Naive thymus-derived CD8-positive, alpha-beta T cell (primary cell): ENCODE measurements at regions not wholly inside any gene's neighbourhood (a gene's known extent, or its start where the extent isn't known, plus 50 kb on each side); places are given as distances from the start of the nearest gene placed in this dataset.
"Not testable (repeated sequence)": the region's sequence is repeated elsewhere in the genome, so short reads cannot be mapped to it uniquely, and the experiment has no call there.

Experiments used
- ATAC-seq, 2 donors: fragments of 150-1000 bp; cut with Tn5 transposase in 1 of 2; sonication (Bioruptor Pico), chemical (Tn5 transposase) in 1 of 2; 1 replicate in 1 of 2; 2 replicates in 1 of 2; pipeline ENCODE4 v1.10.0; 2021; ENCODE audit warnings: mild to moderate bottlenecking in 2 of 2, moderate library complexity in 2 of 2
- POLR2A ChIA-PET: fragments of 350-600 bp; sonication (Branson Sonifier 250); formaldehyde crosslinking; loops from one replicate; lab custom pipeline; 2021; ENCODE audit warnings: antibody characterized with exemption; lab: Charles Lee
- DNase-seq, 10 donors: peaks; one replicate each; pipeline versions ENCODE4 v3.0.0 to v3.0.0-alpha.2; 2020 to 2022
- H3K27ac Mint-ChIP-seq, 10 donors: one replicate each; pipeline ENCODE4 v1.8.0; 2020 to 2022; ENCODE audit warnings: mild to moderate bottlenecking in 10 of 10, mixed read lengths in 10 of 10, moderate library complexity in 4 of 10, inconsistent platforms in 1 of 10
- H3K27me3 Mint-ChIP-seq, 5 donors: one replicate each; pipeline ENCODE4 v1.8.0; 2021 to 2022; ENCODE audit warnings: mixed read lengths in 5 of 5
- H3K36me3 Mint-ChIP-seq, 3 donors: one replicate each; pipeline ENCODE4 v1.8.0; 2020 to 2022; ENCODE audit warnings: mixed read lengths in 3 of 3, mild to moderate bottlenecking in 2 of 3, inconsistent platforms in 1 of 3
- H3K4me1 Mint-ChIP-seq, 4 donors: one replicate each; pipeline ENCODE4 v1.8.0; 2021 to 2022; ENCODE audit warnings: mixed read lengths in 4 of 4
- H3K4me3 Mint-ChIP-seq, 10 donors: one replicate each; pipeline ENCODE4 v1.8.0; 2020 to 2022; ENCODE audit warnings: mild to moderate bottlenecking in 10 of 10, mixed read lengths in 10 of 10, moderate library complexity in 6 of 10, inconsistent platforms in 1 of 10
- H3K9me3 Mint-ChIP-seq, 9 donors: one replicate each; pipeline ENCODE4 v1.8.0; 2020 to 2022; ENCODE audit warnings: mixed read lengths in 9 of 9, mild to moderate bottlenecking in 3 of 9, inconsistent platforms in 1 of 9, moderate library complexity in 1 of 9

GRCh38 chr15:47897525-47897924 is 180.2 kb downstream of the SEMA6D start:
- no peak overlapping the region for H3K27ac Mint-ChIP-seq
- POLR2A ChIA-PET: no interaction called here
- no peaks in the 10 kb centered on the region for H3K4me1 Mint-ChIP-seq
- DNase-seq (no peak), ATAC-seq (no peak)
- peaks cover 4 to 21% (median 17%) of the 10 kb centered on the region in 9 donors for H3K9me3 Mint-ChIP-seq
- H3K27me3 Mint-ChIP-seq: peaks cover 0 to 19% (median 7%) of the 10 kb centered on the region in 5 donors
- H3K4me3 Mint-ChIP-seq: no peak overlapping the region
- no peaks in the 10 kb centered on the region for H3K36me3 Mint-ChIP-seq

- Mint-ChIP-seq H3K4me3 (no peak overlapping the region), H3K36me3 (peaks cover 0 to 10% (median 0%) of the 10 kb centered on the region in 3 donors), H3K27ac (no peak overlapping the region), H3K27me3 (peaks cover 0 to 8% (median 3%) of the 10 kb centered on the region in 5 donors), H3K4me1 (no peaks in the 10 kb centered on the region), H3K9me3 (peaks cover 9 to 40% (median 24%) of the 10 kb centered on the region in 9 donors)
- DNase-seq (no peak), ATAC-seq (no peak)
- POLR2A ChIA-PET: no interaction called here
Measured at GRCh38 chr15:47900751-47901150, 183.4 kb downstream of the SEMA6D start.

GRCh38 chr15:47903368-47903767 is 186.1 kb downstream of the SEMA6D start:
- no peaks in the 10 kb centered on the region for H3K4me1 Mint-ChIP-seq
- no peak for DNase-seq
- H3K36me3 Mint-ChIP-seq: peaks cover 0 to 15% (median 0%) of the 10 kb centered on the region in 3 donors
- H3K9me3 Mint-ChIP-seq: peaks cover 9 to 40% (median 25%) of the 10 kb centered on the region in 9 donors
- no peak overlapping the region for H3K27ac Mint-ChIP-seq
- POLR2A ChIA-PET: no interaction called here
- no peak for ATAC-seq
- peaks cover 1 to 4% (median 2%) of the 10 kb centered on the region in 5 donors for H3K27me3 Mint-ChIP-seq
- H3K4me3 Mint-ChIP-seq: no peak overlapping the region

GRCh38 chr15:47908486-47908885 is 191.2 kb downstream of the SEMA6D start:
- POLR2A ChIA-PET: no interaction called here
- peaks cover 0 to 15% (median 0%) of the 10 kb centered on the region in 3 donors for H3K36me3 Mint-ChIP-seq
- ATAC-seq: no peak

GRCh38 chr15:47908950-47909670 is 191.8 kb downstream of the SEMA6D start:
- H3K9me3 Mint-ChIP-seq: peaks cover 2 to 12% (median 8%) of the 10 kb centered on the region in 9 donors
- peaks cover 0 to 3% (median 2%) of the 10 kb centered on the region in 5 donors for H3K27me3 Mint-ChIP-seq
- DNase-seq (no peak), ATAC-seq (no peak)
- H3K36me3 Mint-ChIP-seq: peaks cover 0 to 9% (median 0%) of the 10 kb centered on the region in 3 donors
- POLR2A ChIA-PET: no interaction called here
- no peak overlapping the region for H3K27ac Mint-ChIP-seq
- H3K4me3 Mint-ChIP-seq: no peak overlapping the region
- H3K4me1 Mint-ChIP-seq: no peaks in the 10 kb centered on the region

More at GRCh38 chr15:47908486-47908885, 191.2 kb downstream of the SEMA6D start:
- Mint-ChIP-seq H3K27ac (no peak overlapping the region), H3K9me3 (peaks cover 5 to 18% (median 14%) of the 10 kb centered on the region in 9 donors), H3K27me3 (peaks cover 0 to 3% (median 2%) of the 10 kb centered on the region in 5 donors), H3K4me1 (no peaks in the 10 kb centered on the region), H3K4me3 (no peak overlapping the region)
- no peak for DNase-seq

- POLR2A ChIA-PET, H3K4me1 Mint-ChIP-seq, ATAC-seq, H3K4me3 Mint-ChIP-seq, H3K36me3 Mint-ChIP-seq, H3K27ac Mint-ChIP-seq, H3K27me3 Mint-ChIP-seq, H3K9me3 Mint-ChIP-seq, DNase-seq: not testable (repeated sequence)
Measured at GRCh38 chr15:47912910-47913309, 195.6 kb downstream of the SEMA6D start.

- no peaks in the 10 kb centered on the region for H3K4me1 Mint-ChIP-seq
- no peaks in the 10 kb centered on the region for H3K36me3 Mint-ChIP-seq
- peaks cover 0 to 4% (median 3%) of the 10 kb centered on the region in 5 donors for H3K27me3 Mint-ChIP-seq
- POLR2A ChIA-PET: no interaction called here
- no peaks in the 10 kb centered on the region for H3K9me3 Mint-ChIP-seq
- no peak overlapping the region for H3K27ac Mint-ChIP-seq
- no peak overlapping the region for H3K4me3 Mint-ChIP-seq
- no peak for ATAC-seq
- no peak for DNase-seq
Measured at GRCh38 chr15:47917881-47918280, 200.6 kb downstream of the SEMA6D start.

GRCh38 chr15:47918877-47919276 is 201.6 kb downstream of the SEMA6D start:
- no peak for ATAC-seq
- POLR2A ChIA-PET: no interaction called here
- Mint-ChIP-seq H3K9me3 (no peaks in the 10 kb centered on the region), H3K4me3 (no peak overlapping the region), H3K27me3 (peaks cover 0 to 4% (median 3%) of the 10 kb centered on the region in 5 donors), H3K4me1 (no peaks in the 10 kb centered on the region), H3K27ac (no peak overlapping the region), H3K36me3 (no peaks in the 10 kb centered on the region)
- no peak for DNase-seq

GRCh38 chr15:47924381-47924780 is 196.4 kb upstream of the SLC24A5 start:
- Mint-ChIP-seq H3K9me3 (no peaks in the 10 kb centered on the region), H3K27ac (no peak overlapping the region), H3K4me3 (no peak overlapping the region), H3K27me3 (peaks cover 0 to 4% (median 0%) of the 10 kb centered on the region in 5 donors), H3K36me3 (no peaks in the 10 kb centered on the region), H3K4me1 (no peaks in the 10 kb centered on the region)
- POLR2A ChIA-PET: no interaction called here
- DNase-seq (no peak), ATAC-seq (no peak)

GRCh38 chr15:47929138-47929803 is 191.5 kb upstream of the SLC24A5 start:
- POLR2A ChIA-PET: no interaction called here
- no peak overlapping the region for H3K4me3 Mint-ChIP-seq
- H3K36me3 Mint-ChIP-seq: no peaks in the 10 kb centered on the region
- no peak for ATAC-seq
- no peak for DNase-seq
- peaks cover 0 to 6% (median 0%) of the 10 kb centered on the region in 9 donors for H3K9me3 Mint-ChIP-seq
- H3K27me3 Mint-ChIP-seq: peaks cover 0 to 14% (median 4%) of the 10 kb centered on the region in 5 donors
- H3K4me1 Mint-ChIP-seq: no peaks in the 10 kb centered on the region
- no peak overlapping the region for H3K27ac Mint-ChIP-seq

- H3K4me3 Mint-ChIP-seq: no peak overlapping the region
- ATAC-seq: no peak
Measured at GRCh38 chr15:47932261-47932660, 188.5 kb upstream of the SLC24A5 start.

GRCh38 chr15:47932951-47933641 is 187.7 kb upstream of the SLC24A5 start:
- H3K36me3 Mint-ChIP-seq: no peaks in the 10 kb centered on the region
- H3K4me1 Mint-ChIP-seq: no peaks in the 10 kb centered on the region
- no peak overlapping the region for H3K4me3 Mint-ChIP-seq
- DNase-seq (no peak), ATAC-seq (no peak)
- peaks cover 7 to 24% (median 13%) of the 10 kb centered on the region in 5 donors for H3K27me3 Mint-ChIP-seq
- POLR2A ChIA-PET: no interaction called here
- no peak overlapping the region for H3K27ac Mint-ChIP-seq
- peaks cover 0 to 11% (median 2%) of the 10 kb centered on the region in 9 donors for H3K9me3 Mint-ChIP-seq

More at GRCh38 chr15:47932261-47932660, 188.5 kb upstream of the SLC24A5 start:
- H3K36me3 Mint-ChIP-seq: no peaks in the 10 kb centered on the region
- H3K27ac Mint-ChIP-seq: no peak overlapping the region
- no peak for DNase-seq
- no peaks in the 10 kb centered on the region for H3K4me1 Mint-ChIP-seq
- H3K9me3 Mint-ChIP-seq: peaks cover 0 to 11% (median 2%) of the 10 kb centered on the region in 9 donors
- POLR2A ChIA-PET: no interaction called here
- H3K27me3 Mint-ChIP-seq: peaks cover 7 to 24% (median 10%) of the 10 kb centered on the region in 5 donors

- peaks cover 7 to 24% (median 13%) of the 10 kb centered on the region in 5 donors for H3K27me3 Mint-ChIP-seq
- POLR2A ChIA-PET: no interaction called here
- no peaks in the 10 kb centered on the region for H3K36me3 Mint-ChIP-seq
- no peak for DNase-seq
- H3K4me1 Mint-ChIP-seq: no peaks in the 10 kb centered on the region
- ATAC-seq: no peak
- H3K27ac Mint-ChIP-seq: no peak overlapping the region
- no peak overlapping the region for H3K4me3 Mint-ChIP-seq
- peaks cover 0 to 11% (median 2%) of the 10 kb centered on the region in 9 donors for H3K9me3 Mint-ChIP-seq
Measured at GRCh38 chr15:47933865-47934264, 186.9 kb upstream of the SLC24A5 start.
